GM19468 (cell line): ENCODE measurements at regions not wholly inside any gene's neighbourhood (a gene's known extent, or its start where the extent isn't known, plus 50 kb on each side); places are given as distances from the start of the nearest gene placed in this dataset.

Source experiments
- ATAC-seq: cut with Tn5 transposase; IDR thresholded peaks from one replicate; pipeline ENCODE4 v1.9.1; 2021; ENCODE audit warnings: mild to moderate bottlenecking, moderate library complexity, moderate number of reproducible peaks; ENCODE audit not compliant: unreplicated experiment; ENCODE audit errors: extremely low read depth

GRCh38 chr14:54332490-54332889, 64.3 kb upstream of the CDKN3 start:
- ATAC-seq = no peak

DNA sequence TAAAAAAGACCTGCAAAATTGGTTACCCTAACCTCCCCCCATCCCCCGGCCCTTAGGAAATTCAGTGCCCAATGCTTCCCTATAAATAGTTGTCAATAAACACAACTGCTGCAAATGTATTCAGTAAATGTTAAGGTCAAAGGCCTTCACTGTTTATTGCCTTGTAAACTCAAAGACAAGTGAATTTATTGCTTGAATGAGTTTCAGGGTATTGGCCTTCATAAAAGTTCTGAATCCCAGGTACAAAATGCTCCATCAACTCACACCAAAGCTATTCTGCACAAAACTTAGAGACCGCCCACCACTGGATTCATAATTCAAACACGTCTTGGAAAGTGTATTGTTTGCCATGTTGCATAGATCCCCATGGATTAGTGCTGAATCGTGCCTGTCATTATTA, 63.3 kb upstream of the CDKN3 start:
- no peak for ATAC-seq

GRCh38 chr14:54335569-54336155, 61.1 kb upstream of the CDKN3 start:
- ATAC-seq = no peak

GRCh38 chr14:54337314-54337713, 59.5 kb upstream of the CDKN3 start:
- ATAC-seq = no peak

DNA sequence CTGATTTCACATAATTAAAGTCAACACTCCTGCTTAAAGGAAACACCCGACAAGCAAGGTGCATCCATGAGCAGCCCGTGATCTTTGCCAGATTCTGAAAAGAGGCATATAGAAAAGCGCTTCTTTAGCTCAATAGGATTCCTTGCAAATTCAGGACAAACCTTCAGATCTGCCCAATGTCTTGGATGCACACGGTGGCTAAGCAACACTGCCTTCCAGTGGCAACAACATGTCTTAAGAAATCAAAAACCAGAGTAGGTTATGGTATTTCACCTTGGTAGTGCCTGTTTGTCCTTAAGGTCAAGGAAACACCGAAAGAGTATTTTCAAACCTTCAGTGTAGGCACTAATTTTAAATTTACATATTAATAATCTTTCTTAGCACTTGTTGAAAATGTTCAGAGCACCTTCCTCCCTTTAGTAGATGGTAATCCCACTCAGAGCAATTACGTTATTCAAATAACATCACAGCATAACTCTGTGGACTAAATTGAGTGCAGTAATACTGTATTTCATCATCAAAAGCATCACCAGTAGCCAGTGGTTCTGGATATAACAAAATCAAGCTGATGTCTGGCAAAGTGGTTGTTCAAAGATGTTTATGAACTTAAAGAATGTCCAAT, 58.0 kb upstream of the CDKN3 start:
- ATAC-seq = no peak

DNA sequence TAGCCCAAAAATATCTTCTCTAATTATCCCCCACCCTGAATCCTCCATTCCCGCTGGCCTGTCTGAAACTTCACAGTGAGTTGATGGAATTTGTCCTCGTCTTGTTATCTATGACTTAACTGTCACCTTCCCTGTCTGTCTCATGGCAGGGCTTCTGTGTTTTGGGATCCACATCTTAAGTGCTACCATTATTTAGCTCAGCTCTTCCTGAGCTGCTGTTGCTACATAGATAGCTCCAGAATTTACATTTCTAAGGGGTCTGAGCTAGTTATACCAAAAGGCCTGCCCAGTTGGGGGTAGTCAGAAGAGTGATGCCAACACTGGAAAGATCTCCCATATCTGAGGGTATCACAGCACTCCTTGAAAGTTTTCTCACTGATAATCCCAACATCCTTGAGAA, 57.0 kb upstream of the CDKN3 start:
- ATAC-seq = no peak

DNA sequence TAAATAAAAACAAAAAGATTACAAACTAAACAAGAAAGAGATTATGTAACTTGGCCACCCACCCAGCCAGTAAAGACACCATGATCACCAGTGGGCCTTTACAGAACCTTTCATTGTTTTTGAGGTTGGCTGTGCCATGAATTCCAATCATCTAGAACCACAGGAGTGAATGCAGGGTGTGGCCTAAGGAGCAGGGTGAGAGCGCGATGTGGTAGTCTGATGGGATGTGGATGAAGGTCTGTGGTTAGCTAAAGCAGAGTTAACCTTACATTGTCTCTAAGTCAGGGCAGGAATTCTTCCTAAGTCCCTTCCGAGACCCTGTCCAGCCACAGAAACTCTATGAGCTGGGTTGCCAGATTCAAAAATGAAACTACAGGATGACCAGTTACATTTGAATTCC, 54.0 kb upstream of the CDKN3 start:
- no peak for ATAC-seq

DNA sequence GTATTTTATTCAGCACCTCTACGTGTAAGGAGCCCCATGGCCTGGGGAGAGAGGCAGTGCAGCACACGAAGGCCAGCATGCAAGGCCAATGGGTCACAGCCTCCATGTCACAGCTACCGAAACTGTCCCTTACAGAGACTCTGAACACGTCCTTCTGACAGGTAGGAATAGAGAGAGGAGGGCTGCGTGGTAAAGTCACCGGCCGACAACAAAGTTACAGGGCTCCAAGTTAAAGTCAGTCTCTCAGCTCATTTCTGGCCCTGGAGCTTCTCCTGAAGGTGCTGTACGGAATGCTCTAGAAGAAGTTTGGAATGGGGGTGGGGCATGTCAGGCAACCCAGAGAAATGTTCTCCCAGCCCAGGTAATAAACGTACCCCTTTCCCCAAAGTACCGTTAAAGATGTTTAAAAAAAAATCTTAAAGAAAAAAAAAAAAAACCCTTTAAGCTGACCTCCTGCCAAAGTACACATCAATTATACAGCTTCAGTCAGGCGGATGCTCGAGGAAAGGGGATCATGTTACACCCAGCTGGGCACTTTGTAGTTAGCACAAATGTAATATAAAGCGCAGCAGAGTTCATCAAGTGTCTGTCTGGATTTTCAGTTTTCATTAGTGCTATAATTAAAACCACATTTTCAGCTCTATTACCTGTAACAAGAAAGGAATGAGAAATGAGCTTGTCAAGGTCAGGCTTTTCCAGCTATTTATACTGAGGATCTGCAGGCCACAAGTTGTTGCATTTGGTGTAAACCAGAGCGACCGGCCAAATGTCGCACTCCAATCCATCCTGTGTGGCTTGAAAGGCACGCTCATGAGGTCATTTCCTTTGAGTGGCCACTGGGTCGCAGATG, 53.3 kb upstream of the CDKN3 start:
- ATAC-seq = no peak

- no peak for ATAC-seq
These were observed 52.4 kb upstream of the CDKN3 start for GRCh38 chr14:54344445-54344844.

- no peak for ATAC-seq
These were observed 50.5 kb upstream of the CDKN3 start for GRCh38 chr14:54346257-54346656.
